ENCODE measurements at regions not wholly inside any gene's neighbourhood (a gene's known extent, or its start where the extent isn't known, plus 50 kb on each side); places are given as distances from the start of the nearest gene placed in this dataset.

GRCh38 chr6:159557031-159557430 is 136.0 kb downstream of the SOD2 start:
- TF ChIP-seq MYC (IDR thresholded peaks at IDR 0.05; ENCODE audit: low read depth, low read length) (no peak), MYC (CRISPR knock-in tag; IDR thresholded peaks at IDR 0.05; ENCODE audit: borderline replicate concordance, low read depth) (no peak), POLR2A (conservative IDR thresholded peaks at IDR 0.05) (no peak), ZBTB40 (IDR thresholded peaks at IDR 0.05) (no peak), ZBTB40 (CRISPR knock-in tag; IDR thresholded peaks at IDR 0.05) (no peak), MECOM (CRISPR knock-in tag; IDR thresholded peaks at IDR 0.05) (no peak), SP1 (CRISPR knock-in tag; IDR thresholded peaks at IDR 0.05) (no peak), NBN (IDR thresholded peaks at IDR 0.05; ENCODE audit: low read depth) (no peak), ZBTB1 (CRISPR knock-in tag; IDR thresholded peaks at IDR 0.05; ENCODE audit: borderline replicate concordance, low read depth) (no peak)
- TF ChIP-seq, protein P1, sequence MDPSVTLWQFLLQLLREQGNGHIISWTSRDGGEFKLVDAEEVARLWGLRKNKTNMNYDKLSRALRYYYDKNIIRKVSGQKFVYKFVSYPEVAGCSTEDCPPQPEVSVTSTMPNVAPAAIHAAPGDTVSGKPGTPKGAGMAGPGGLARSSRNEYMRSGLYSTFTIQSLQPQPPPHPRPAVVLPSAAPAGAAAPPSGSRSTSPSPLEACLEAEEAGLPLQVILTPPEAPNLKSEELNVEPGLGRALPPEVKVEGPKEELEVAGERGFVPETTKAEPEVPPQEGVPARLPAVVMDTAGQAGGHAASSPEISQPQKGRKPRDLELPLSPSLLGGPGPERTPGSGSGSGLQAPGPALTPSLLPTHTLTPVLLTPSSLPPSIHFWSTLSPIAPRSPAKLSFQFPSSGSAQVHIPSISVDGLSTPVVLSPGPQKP (CRISPR knock-in tag; IDR thresholded peaks at IDR 0.05), result no peak
- TF ChIP-seq, protein P2, sequence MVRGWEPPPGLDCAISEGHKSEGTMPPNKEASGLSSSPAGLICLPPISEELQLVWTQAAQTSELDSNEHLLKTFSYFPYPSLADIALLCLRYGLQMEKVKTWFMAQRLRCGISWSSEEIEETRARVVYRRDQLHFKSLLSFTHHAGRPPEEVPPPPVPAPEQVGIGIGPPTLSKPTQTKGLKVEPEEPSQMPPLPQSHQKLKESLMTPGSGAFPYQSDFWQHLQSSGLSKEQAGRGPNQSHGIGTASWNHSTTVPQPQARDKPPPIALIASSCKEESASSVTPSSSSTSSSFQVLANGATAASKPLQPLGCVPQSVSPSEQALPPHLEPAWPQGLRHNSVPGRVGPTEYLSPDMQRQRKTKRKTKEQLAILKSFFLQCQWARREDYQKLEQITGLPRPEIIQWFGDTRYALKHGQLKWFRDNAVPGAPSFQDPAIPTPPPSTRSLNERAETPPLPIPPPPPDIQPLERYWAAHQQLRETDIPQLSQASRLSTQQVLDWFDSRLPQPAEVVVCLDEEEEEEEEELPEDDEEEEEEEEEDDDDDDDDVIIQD (CRISPR knock-in tag; IDR thresholded peaks at IDR 0.05), result no peak

Data from K562 (cell line).